ENCODE measurements at regions not wholly inside any gene's neighbourhood (a gene's known extent, or its start where the extent isn't known, plus 50 kb on each side); places are given as distances from the start of the nearest gene placed in this dataset.
A peak's percentile ranks its signal among the peaks of the same experiment; 100 is the strongest.
"Not testable (repeated sequence)": the region's sequence is repeated elsewhere in the genome, so short reads cannot be mapped to it uniquely, and the experiment has no call there.

- no peak for DNase-seq
These were observed 140.2 kb downstream of the NUFIP1 start for GRCh38 chr13:44848920-44849676.

DNA sequence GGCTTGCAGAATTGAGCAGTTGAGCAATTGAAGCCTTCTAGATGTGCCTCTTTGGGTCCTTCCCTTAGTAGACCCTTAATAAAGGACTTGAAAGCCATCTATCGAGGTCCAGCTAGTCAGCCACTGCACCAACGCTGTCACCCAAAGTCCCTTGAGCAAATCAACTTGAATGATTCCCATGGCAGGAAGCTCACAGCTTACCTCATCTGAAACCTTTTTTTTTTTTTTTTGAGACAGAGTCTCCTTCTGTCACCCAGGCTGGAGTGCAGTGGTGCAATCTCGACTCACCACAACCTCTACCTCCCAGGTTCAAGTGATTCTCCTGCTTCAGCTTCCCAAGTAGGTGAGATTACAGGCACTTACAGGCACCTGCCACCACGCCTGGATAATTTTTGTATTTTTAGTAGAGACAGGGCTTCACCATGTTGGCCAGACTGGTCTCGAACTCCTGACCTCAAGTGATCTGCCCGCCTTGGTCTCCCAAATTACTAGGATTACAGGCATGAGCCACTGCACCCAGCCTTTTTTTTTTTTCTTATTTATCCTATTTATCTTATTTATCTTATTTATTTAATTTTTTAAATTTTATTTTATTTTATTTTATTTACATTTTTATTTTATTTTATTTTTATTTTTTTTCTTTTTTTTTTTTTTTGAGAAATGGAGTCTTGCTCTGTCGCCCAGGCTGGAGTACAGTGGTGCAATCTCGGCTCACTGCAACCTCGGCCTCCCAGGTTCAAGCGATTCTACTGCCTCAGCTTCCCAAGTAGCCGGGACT is 143.8 kb downstream of the NUFIP1 start:
- not testable (repeated sequence) for DNase-seq

- DNase-seq: no peak
These were observed 144.5 kb downstream of the NUFIP1 start for GRCh38 chr13:44844786-44845185.

DNA sequence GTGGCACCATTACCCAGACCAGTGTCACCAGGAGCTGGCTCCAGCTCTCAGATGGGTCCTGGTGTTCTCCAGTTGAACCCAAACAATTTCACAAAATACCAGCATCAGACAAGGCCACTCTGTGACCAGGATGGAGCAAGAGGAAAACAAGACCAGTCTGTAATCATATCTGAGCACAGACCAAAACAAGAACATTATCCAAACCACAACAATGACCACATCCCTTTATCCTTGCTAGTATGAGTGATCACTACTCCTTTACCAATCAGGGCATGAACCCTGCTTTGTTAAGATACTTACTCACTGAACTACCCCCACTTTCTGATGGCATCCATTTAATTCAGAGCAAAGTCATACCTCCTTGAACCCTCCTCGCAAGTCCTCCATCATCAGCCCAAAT is 145.9 kb downstream of the NUFIP1 start:
- DNase-seq: no peak

DNA sequence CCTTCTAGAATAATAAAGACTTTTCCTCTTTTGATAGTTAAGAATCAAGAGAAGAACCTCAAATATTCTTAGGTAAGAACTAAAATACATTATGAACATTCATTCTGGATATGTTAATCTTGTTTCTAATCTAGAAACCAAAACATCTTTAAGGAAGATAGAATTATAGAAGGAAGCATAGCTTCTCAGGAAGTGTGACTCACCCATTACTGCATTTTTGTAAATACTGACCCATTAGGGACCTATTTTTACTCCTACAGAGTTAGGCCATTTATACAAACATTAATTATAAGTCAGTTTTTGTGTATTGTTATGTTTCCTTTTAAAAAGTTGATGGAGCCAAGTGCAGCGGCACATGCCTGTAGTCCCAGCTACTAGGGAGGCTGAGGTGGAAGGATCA is 147.1 kb downstream of the NUFIP1 start:
- DNase-seq: peak; percentile 50

DNA sequence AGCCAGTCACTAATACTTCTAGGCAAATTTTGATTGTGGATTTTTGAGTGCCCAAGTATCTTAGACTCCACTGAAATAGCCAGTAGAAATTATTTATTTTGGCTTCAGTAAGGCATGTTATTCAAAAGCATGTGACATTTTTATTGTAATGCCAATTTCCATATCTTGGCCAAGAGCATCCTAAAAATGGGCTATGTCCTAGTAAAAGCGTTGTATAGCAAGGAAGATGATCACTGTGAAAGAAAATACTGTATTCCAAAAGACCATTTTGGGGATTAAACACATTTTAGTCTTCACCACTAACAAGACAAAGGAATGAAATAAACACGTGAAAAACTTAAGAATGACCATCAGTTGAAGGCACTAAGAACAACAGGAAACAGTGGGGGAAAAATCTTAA is 149.1 kb downstream of the NUFIP1 start:
- DNase-seq: peak; percentile 22

DNA sequence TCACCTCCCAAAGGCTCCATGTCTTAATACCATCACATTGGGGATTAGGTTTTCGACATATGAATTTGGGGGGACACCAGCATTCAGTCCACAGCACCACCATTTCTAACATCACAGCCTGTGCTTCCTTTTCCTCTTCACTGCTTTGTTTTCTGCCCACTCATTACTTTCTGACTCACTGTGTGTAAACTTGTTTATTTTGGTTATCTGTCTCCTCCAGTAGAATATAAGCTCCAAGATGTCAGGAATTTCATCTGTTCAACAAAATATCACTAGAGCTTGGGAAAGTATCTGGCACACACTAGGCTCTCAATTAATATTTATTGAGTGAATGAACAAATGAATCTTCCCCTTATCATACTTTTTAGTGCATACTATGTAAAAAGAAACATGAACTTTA is 152.0 kb downstream of the NUFIP1 start:
- no peak for DNase-seq

DNA sequence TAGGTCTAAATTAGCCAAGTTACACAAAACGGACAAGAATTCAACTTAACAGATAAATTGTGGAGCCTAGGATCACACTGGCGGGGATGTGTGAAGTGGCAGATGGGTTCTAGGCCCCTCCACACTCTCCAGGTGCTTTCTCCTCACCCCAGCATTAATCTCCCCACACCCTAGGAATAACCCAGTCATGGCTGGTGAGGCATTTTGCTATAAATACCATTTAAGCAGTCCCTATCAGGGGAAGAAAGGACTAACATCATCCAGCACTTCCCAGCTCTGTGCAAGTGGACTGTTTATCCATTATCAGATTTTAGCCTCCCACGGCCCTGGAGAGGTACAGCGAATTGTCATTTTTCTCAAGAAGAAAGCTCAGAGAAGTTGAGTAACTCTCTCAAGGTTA is 154.9 kb downstream of the NUFIP1 start:
- no peak for DNase-seq

DNA sequence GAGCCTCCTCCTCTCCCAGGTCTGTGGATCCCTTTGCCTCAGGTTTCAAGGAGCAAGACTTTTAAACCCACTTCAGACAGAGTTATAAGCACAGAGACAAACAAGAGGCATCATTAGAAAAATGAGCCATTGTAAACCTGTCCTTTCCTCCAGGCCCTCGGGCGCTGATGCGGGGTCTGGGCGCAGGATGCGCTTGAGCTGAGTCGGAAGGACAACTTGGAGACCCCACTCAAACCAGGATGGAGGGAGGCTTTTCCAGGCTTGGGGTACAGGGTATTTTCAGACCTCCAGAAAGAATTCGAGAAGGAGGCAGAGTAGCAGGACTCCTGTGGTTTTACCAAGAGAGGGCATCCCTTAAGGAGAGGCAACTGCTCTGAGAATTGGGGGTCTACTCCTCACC is 155.6 kb downstream of the NUFIP1 start:
- no peak for DNase-seq

DNA sequence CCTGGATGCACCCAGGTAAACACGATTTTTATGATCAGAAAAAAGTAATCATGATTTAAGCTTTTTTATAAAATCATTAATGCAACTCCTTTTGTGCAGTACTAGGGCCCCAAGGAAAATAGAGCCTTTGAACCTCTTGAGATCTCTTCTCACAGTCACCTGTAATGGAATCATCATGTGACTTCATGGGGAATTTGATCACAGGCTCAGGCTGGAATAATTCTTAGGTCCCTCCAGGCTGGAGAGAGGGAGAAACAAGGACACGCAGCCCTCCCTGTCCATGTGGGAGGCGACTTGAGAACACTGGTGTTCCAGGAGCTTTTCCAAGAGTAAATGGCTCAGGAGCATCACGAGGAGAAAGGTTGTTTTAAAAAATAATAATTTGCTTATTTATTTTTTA is 156.1 kb downstream of the NUFIP1 start:
- DNase-seq: no peak

- no peak for DNase-seq
These were observed 162.5 kb downstream of the NUFIP1 start for GRCh38 chr13:44826591-44827350.

DNA sequence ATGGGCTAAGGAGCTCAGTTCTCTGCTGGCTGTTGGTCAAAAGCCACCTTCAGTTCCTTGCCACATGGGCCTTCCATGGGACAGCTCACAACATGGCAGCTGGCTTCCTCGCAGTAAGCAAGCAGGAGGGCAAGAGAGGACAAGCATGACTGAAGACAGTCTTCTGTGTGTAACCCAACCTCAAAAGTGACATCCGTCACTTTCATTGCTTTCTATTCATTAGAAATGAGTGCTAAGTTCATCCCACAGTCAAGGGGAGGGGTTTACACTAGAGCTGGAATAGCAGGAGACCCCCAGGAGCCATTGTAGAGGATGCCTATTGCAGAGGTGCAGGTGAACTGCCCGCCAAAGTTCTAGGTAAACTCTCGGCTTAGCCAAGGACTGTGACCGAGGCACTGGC is 163.3 kb downstream of the NUFIP1 start:
- no peak for DNase-seq

DNA sequence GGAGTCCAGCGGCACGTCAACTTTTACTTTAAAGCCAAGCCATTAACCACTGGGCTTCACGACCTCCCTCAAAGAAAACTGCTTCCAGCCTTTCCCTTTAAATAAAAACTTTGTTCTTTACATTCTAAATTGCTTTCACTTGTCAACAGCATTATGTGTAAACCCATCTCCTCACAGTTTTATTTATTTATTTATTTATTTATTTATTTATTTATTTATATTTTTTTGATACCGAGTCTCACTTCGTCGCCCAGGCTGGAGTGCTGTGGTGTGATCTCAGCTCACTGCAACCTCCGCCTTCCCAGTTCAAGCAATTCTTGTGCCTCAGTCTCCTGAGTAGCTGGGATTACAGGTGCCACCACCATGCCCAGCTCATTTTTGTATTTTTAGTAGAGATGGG is 165.7 kb downstream of the NUFIP1 start:
- DNase-seq: not testable (repeated sequence)

DNA sequence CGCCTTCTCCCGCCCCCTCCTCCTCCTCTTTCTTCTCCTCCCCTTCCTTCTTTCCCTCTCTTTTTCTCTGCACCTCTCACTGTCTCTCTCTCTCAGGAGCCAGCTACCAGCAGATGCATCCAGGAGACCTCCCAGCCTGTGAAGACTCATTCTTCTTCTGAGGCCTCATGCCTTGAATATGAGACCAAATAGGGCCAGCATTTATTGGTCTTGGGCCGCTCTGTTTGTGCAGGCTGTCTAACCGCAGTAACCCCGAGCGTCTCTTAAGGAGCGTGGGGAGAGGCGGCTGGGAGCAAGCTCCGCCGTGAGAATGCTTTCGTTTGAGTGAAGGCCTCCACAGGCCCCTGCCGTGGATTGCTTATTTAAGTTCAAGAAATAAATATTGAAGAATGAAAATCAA is 167.0 kb downstream of the NUFIP1 start:
- DNase-seq: no peak

DNA sequence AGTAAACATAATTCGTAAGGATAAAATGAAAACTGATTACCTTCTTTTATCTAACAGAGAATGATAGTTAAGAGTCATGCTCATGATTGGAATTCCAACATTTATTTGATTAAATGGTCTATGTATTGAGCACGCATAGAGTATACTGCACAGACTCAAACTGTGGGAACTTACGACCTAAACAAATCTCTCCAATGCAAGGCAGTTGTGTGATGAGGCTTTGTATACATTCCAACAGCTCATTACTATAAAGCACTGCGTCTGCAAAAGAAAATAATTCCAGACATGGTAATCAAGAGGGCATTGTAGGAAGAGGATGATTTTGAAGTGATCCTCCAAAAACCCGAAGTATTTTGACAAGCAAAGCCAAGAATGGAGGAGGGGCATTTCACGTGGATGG is 169.5 kb downstream of the NUFIP1 start:
- DNase-seq: no peak

DNA sequence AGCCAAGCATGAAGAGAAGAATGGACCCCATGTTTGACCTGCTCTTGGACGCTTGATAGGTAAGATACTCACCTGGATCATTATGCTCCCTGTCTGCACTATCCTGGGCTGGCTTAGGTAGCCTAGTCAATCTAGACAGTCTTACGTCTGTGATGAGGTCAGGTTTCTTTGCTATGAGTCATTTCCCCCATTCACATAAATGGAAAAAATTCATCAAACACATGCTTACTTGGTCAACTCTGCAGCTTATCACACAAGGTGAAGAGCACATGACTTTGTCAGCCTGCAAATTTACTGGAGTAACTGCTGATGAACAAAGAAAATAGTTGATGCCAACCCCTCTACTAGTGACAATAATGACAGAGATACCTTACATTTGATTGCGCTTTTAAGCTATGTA is 170.0 kb downstream of the NUFIP1 start:
- DNase-seq: peak; percentile 42

GRCh38 chr13:44818428-44818827 is 170.8 kb downstream of the NUFIP1 start:
- DNase-seq: peak; percentile 55

- no peak for DNase-seq
These were observed 171.3 kb downstream of the NUFIP1 start for GRCh38 chr13:44818016-44818415.

DNA sequence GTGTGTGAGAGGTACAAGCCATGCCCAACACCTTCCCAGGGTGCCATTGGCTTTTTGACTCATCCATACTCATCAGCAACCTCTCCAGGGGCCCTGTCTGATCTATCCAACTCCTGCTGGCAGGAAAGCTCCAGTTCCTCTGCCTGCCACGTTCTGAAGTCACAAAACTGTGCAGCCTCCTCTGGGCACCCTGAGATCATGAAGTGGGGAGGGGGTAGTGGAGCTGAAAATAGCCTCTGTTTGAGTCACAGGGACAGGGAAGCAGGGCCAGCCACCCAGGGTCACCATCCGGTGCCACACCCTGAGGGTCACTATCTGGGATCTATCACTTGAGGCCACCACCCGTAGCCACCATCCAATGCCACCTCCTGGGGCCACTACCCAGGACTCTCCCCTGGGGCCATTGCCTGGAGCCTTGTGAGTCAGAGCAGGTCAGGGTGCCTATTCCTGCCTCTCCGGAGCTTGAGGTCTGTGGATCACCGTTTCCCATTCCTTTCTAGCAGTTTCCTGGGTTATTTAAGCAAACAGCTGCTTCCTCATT is 172.1 kb downstream of the NUFIP1 start:
- DNase-seq: peak; percentile 58

GRCh38 chr13:44816701-44817100 is 172.6 kb downstream of the NUFIP1 start:
- DNase-seq: no peak

- DNase-seq: peak; percentile 96
These were observed 173.6 kb downstream of the NUFIP1 start for GRCh38 chr13:44815623-44816022.

DNA sequence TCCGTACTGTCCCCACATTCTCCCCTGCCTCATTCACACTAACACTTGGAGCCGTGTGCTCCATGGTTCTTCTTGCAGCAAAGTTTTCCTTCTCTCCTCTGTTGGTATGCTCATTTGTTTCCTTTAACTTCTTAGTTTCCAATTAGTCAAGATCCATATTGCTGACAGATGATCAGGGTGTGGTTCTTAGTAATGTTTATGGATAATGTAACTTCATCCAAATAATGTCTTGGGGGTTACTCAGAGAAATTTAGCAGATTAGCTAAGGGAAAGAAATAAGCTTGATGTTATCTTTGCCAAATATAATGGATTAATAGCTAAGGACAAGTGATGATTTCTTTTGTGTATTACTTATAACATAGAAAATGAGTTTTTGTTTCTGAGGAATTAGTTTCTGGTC is 174.4 kb downstream of the NUFIP1 start:
- no peak for DNase-seq

- DNase-seq: no peak
These were observed 175.1 kb downstream of the NUFIP1 start for GRCh38 chr13:44814161-44814560.
